ENCODE measurements at regions not wholly inside any gene's neighbourhood (a gene's known extent, or its start where the extent isn't known, plus 50 kb on each side); places are given as distances from the start of the nearest gene placed in this dataset.

GRCh38 chr1:56399326-56399725 is 180.0 kb downstream of the PLPP3 start:
- Histone ChIP-seq H3K14ac (ENCODE audit: low read length in 2 of 2) (no peak overlapping the region), H2BK5ac (ENCODE audit: low read depth, low read length, poor library complexity, severe bottlenecking) (no peak overlapping the region), H3K36me3 (ENCODE audit: control insufficient read depth in 1 of 2, insufficient read depth in 2 of 2, low read depth in 1 of 2, low read length in 2 of 2) (no peaks in the 10 kb centered on the region), H2AK5ac (ENCODE audit: low read length, severe bottlenecking) (no peak overlapping the region), H3K27me3 (ENCODE audit: control insufficient read depth in 1 of 2, insufficient read depth in 1 of 2, low read length in 2 of 2) (no peaks in the 10 kb centered on the region), H3K4ac (ENCODE audit: low read depth in 1 of 2, low read length in 2 of 2) (no peak overlapping the region), H2BK120ac (ENCODE audit: low read depth, low read length) (no peak overlapping the region), H4K8ac (ENCODE audit: low read length) (no peak overlapping the region), H3K27ac (ENCODE audit: low read length, poor library complexity, severe bottlenecking) (no peak overlapping the region), H2BK15ac (ENCODE audit: low read depth, poor library complexity, severe bottlenecking) (no peak overlapping the region), H3K9me3 (ENCODE audit: control insufficient read depth, low read length) (no peaks in the 10 kb centered on the region), H3K4me3 (ENCODE audit: insufficient read depth in 1 of 2, low read depth in 1 of 2, low read length in 2 of 2) (no peak overlapping the region), H3K4me1 (ENCODE audit: control insufficient read depth, insufficient read depth, low read depth, low read length) (no peaks in the 10 kb centered on the region), H3K18ac (ENCODE audit: low read depth in 1 of 2, low read length in 2 of 2) (no peak overlapping the region), H3K9ac (ENCODE audit: low read length) (no peak overlapping the region), H3K4me2 (ENCODE audit: low read length, poor library complexity, severe bottlenecking) (no peak overlapping the region), H2AFZ (ENCODE audit: low read depth, low read length) (no peak overlapping the region), H2BK12ac (ENCODE audit: low read length in 2 of 2) (no peak overlapping the region), H3K23ac (ENCODE audit: low read length in 2 of 2) (no peak overlapping the region), H4K91ac (ENCODE audit: low read length) (no peak overlapping the region), H3K79me1 (replicated peaks; ENCODE audit: low read length, poor library complexity, severe bottlenecking) (no peaks in the 10 kb centered on the region)
- 30% methylated on average over 1 of the region's 2 CpGs for WGBS
- no peak for DNase-seq

DNA sequence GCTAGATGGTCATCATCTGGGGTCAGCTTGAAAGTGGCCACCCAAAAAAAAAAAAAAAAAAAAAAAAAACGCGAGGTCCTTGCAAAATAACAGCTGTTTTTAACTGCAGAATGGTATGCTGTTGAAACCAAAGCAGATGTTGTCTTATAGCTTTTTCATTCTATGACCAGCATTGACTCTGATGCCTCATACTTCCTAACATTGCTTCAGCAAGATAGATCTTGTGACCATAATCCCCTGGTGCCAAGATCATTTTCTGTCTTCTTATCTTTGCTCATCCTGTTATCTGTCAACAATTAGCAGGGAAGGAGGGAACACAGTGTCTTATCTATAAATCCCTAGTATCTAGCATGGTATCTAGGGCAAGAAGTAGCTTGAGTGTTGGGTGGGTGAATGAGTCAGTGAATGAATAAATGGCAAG is 181.5 kb downstream of the PLPP3 start:
- Histone ChIP-seq H3K27me3 (ENCODE audit: control insufficient read depth in 1 of 2, insufficient read depth in 1 of 2, low read length in 2 of 2) (no peaks in the 10 kb centered on the region), H4K8ac (ENCODE audit: low read length) (no peak overlapping the region), H3K27ac (ENCODE audit: low read length, poor library complexity, severe bottlenecking) (no peak overlapping the region), H2BK15ac (ENCODE audit: low read depth, poor library complexity, severe bottlenecking) (no peak overlapping the region), H3K9ac (ENCODE audit: low read length) (peak overlapping the region; percentile 56), H2AFZ (ENCODE audit: low read depth, low read length) (no peak overlapping the region), H3K14ac (ENCODE audit: low read length in 2 of 2) (no peak overlapping the region), H2BK5ac (ENCODE audit: low read depth, low read length, poor library complexity, severe bottlenecking) (no peak overlapping the region), H3K18ac (ENCODE audit: low read depth in 1 of 2, low read length in 2 of 2) (no peak overlapping the region), H3K23ac (ENCODE audit: low read length in 2 of 2) (no peak overlapping the region), H2BK120ac (ENCODE audit: low read depth, low read length) (no peak overlapping the region), H4K91ac (ENCODE audit: low read length) (no peak overlapping the region), H3K4me3 (ENCODE audit: insufficient read depth in 1 of 2, low read depth in 1 of 2, low read length in 2 of 2) (no peak overlapping the region), H2AK5ac (ENCODE audit: low read length, severe bottlenecking) (no peak overlapping the region), H3K4me1 (ENCODE audit: control insufficient read depth, insufficient read depth, low read depth, low read length) (no peaks in the 10 kb centered on the region), H3K4ac (ENCODE audit: low read depth in 1 of 2, low read length in 2 of 2) (no peak overlapping the region), H3K9me3 (ENCODE audit: control insufficient read depth, low read length) (no peaks in the 10 kb centered on the region), H2BK12ac (ENCODE audit: low read length in 2 of 2) (no peak overlapping the region), H3K4me2 (ENCODE audit: low read length, poor library complexity, severe bottlenecking) (no peak overlapping the region), H3K36me3 (ENCODE audit: control insufficient read depth in 1 of 2, insufficient read depth in 2 of 2, low read depth in 1 of 2, low read length in 2 of 2) (no peaks in the 10 kb centered on the region), H3K79me1 (replicated peaks; ENCODE audit: low read length, poor library complexity, severe bottlenecking) (no peaks in the 10 kb centered on the region)
- WGBS: no CpG with 5 or more reads among the region's 2 CpGs
- peak; percentile 66 for DNase-seq

GRCh38 chr1:56397409-56397808 is 182.0 kb downstream of the PLPP3 start:
- Histone ChIP-seq H3K36me3 (ENCODE audit: control insufficient read depth in 1 of 2, insufficient read depth in 2 of 2, low read depth in 1 of 2, low read length in 2 of 2) (no peaks in the 10 kb centered on the region), H2AFZ (ENCODE audit: low read depth, low read length) (no peak overlapping the region), H2BK12ac (ENCODE audit: low read length in 2 of 2) (no peak overlapping the region), H2AK5ac (ENCODE audit: low read length, severe bottlenecking) (no peak overlapping the region), H4K8ac (ENCODE audit: low read length) (no peak overlapping the region), H3K9ac (ENCODE audit: low read length) (peak overlapping the region; percentile 56), H3K14ac (ENCODE audit: low read length in 2 of 2) (no peak overlapping the region), H3K9me3 (ENCODE audit: control insufficient read depth, low read length) (no peaks in the 10 kb centered on the region), H3K23ac (ENCODE audit: low read length in 2 of 2) (no peak overlapping the region), H2BK120ac (ENCODE audit: low read depth, low read length) (no peak overlapping the region), H3K4ac (ENCODE audit: low read depth in 1 of 2, low read length in 2 of 2) (no peak overlapping the region), H2BK15ac (ENCODE audit: low read depth, poor library complexity, severe bottlenecking) (no peak overlapping the region), H3K27ac (ENCODE audit: low read length, poor library complexity, severe bottlenecking) (no peak overlapping the region), H3K79me1 (replicated peaks; ENCODE audit: low read length, poor library complexity, severe bottlenecking) (no peaks in the 10 kb centered on the region), H4K91ac (ENCODE audit: low read length) (no peak overlapping the region), H3K4me3 (ENCODE audit: insufficient read depth in 1 of 2, low read depth in 1 of 2, low read length in 2 of 2) (peak overlapping the region in 1 of 2 experiments; percentile 57), H2BK5ac (ENCODE audit: low read depth, low read length, poor library complexity, severe bottlenecking) (no peak overlapping the region), H3K4me1 (ENCODE audit: control insufficient read depth, insufficient read depth, low read depth, low read length) (no peaks in the 10 kb centered on the region), H3K18ac (ENCODE audit: low read depth in 1 of 2, low read length in 2 of 2) (no peak overlapping the region), H3K27me3 (ENCODE audit: control insufficient read depth in 1 of 2, insufficient read depth in 1 of 2, low read length in 2 of 2) (no peaks in the 10 kb centered on the region), H3K4me2 (ENCODE audit: low read length, poor library complexity, severe bottlenecking) (no peak overlapping the region)
- 65% methylated on average over 2 of the region's 2 CpGs for WGBS
- peak; percentile 30 for DNase-seq

DNA sequence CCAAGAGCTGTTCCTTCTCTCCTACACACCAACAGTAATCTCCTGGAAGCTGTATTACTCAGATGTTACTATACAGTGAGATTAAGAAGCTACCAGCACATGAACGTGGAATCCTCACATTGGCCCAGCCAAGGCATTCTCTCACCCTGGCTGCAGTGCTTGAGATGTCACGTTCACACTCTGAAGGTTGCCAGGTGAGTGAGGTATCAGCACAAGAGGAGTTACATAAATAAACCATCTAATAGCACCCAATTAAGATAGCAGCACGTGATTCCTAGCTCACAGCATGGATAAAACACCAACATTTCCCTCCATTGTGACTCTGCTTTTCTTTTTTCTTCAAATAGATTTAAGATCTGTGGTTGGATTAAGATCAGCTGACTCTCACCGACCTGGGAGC is 182.8 kb downstream of the PLPP3 start:
- H3K4me2 ChIP-seq (ENCODE audit: low read length, poor library complexity, severe bottlenecking): no peak overlapping the region
- H3K9me3 ChIP-seq (ENCODE audit: control insufficient read depth, low read length): no peaks in the 10 kb centered on the region
- H3K36me3 ChIP-seq (ENCODE audit: control insufficient read depth in 1 of 2, insufficient read depth in 2 of 2, low read depth in 1 of 2, low read length in 2 of 2): no peaks in the 10 kb centered on the region
- no peak overlapping the region for H2AFZ ChIP-seq (ENCODE audit: low read depth, low read length)
- no peak overlapping the region for H4K8ac ChIP-seq (ENCODE audit: low read length)
- no peak overlapping the region for H3K4ac ChIP-seq (ENCODE audit: low read depth in 1 of 2, low read length in 2 of 2)
- H2BK12ac ChIP-seq (ENCODE audit: low read length in 2 of 2): no peak overlapping the region
- no peak overlapping the region for H3K14ac ChIP-seq (ENCODE audit: low read length in 2 of 2)
- H2BK120ac ChIP-seq (ENCODE audit: low read depth, low read length): no peak overlapping the region
- H3K4me1 ChIP-seq (ENCODE audit: control insufficient read depth, insufficient read depth, low read depth, low read length): no peaks in the 10 kb centered on the region
- no peak overlapping the region for H2AK5ac ChIP-seq (ENCODE audit: low read length, severe bottlenecking)
- no peak overlapping the region for H3K23ac ChIP-seq (ENCODE audit: low read length in 2 of 2)
- no peak overlapping the region for H4K91ac ChIP-seq (ENCODE audit: low read length)
- no peak overlapping the region for H3K27ac ChIP-seq (ENCODE audit: low read length, poor library complexity, severe bottlenecking)
- H3K27me3 ChIP-seq (ENCODE audit: control insufficient read depth in 1 of 2, insufficient read depth in 1 of 2, low read length in 2 of 2): no peaks in the 10 kb centered on the region
- no peak overlapping the region for H3K18ac ChIP-seq (ENCODE audit: low read depth in 1 of 2, low read length in 2 of 2)
- peak overlapping the region in 1 of 2 experiments; percentile 57 for H3K4me3 ChIP-seq (ENCODE audit: insufficient read depth in 1 of 2, low read depth in 1 of 2, low read length in 2 of 2)
- no peak for DNase-seq
- H2BK15ac ChIP-seq (ENCODE audit: low read depth, poor library complexity, severe bottlenecking): no peak overlapping the region
- H3K79me1 ChIP-seq (replicated peaks; ENCODE audit: low read length, poor library complexity, severe bottlenecking): no peaks in the 10 kb centered on the region
- H2BK5ac ChIP-seq (ENCODE audit: low read depth, low read length, poor library complexity, severe bottlenecking): no peak overlapping the region
- 38% methylated on average over 4 of the region's 4 CpGs for WGBS
- peak overlapping the region; percentile 56 for H3K9ac ChIP-seq (ENCODE audit: low read length)
